ENCODE measurements at regions not wholly inside any gene's neighbourhood (a gene's known extent, or its start where the extent isn't known, plus 50 kb on each side); places are given as distances from the start of the nearest gene placed in this dataset.

DNA sequence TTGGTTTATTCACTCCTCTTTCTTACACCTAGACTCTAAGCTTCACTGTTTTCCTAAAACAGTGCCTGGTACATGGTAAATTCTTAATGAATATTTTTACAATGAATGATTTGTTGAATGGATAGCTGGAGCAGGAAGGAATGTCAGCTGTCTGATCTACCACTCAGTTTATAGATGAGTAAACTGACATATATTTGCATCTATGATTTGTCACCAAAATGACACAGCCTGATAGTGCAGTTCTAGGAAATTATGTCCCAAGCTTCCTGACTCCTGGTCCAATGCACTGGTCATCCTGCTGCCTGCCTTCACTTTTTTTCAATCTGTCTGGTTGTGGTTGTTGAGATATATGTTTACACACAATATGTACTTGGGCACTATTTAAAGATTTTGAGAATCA is 651.7 kb upstream of the WWC1 start:
- DNase-seq, result no peak
- H3K27ac ChIP-seq, result no peak overlapping the region
- in situ Hi-C loops (cut with MboI; ENCODE audit: low sequenced_read_pairs in 4 of 4) (no loop called here), intact Hi-C loops (cut with DNase I; ENCODE audit: low total_unique reads) (no loop called here)
- TF ChIP-seq, protein P1, sequence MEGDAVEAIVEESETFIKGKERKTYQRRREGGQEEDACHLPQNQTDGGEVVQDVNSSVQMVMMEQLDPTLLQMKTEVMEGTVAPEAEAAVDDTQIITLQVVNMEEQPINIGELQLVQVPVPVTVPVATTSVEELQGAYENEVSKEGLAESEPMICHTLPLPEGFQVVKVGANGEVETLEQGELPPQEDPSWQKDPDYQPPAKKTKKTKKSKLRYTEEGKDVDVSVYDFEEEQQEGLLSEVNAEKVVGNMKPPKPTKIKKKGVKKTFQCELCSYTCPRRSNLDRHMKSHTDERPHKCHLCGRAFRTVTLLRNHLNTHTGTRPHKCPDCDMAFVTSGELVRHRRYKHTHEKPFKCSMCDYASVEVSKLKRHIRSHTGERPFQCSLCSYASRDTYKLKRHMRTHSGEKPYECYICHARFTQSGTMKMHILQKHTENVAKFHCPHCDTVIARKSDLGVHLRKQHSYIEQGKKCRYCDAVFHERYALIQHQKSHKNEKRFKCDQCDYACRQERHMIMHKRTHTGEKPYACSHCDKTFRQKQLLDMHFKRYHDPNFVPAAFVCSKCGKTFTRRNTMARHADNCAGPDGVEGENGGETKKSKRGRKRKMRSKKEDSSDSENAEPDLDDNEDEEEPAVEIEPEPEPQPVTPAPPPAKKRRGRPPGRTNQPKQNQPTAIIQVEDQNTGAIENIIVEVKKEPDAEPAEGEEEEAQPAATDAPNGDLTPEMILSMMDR (IDR thresholded peaks at IDR 0.05 in 4 of 5, conservative IDR thresholded peaks at IDR 0.05 in 1 of 5), result no peak
- no peak for TF ChIP-seq POLR2A (IDR thresholded peaks at IDR 0.05)
- no peaks in the 10 kb centered on the region for H3K27me3 ChIP-seq
- no peaks in the 10 kb centered on the region for H3K36me3 ChIP-seq
- H3K9me3 ChIP-seq, result no peaks in the 10 kb centered on the region
- no peak for ATAC-seq
- H3K4me3 ChIP-seq, result no peak overlapping the region
- H3K4me1 ChIP-seq, result no peaks in the 10 kb centered on the region

DNA sequence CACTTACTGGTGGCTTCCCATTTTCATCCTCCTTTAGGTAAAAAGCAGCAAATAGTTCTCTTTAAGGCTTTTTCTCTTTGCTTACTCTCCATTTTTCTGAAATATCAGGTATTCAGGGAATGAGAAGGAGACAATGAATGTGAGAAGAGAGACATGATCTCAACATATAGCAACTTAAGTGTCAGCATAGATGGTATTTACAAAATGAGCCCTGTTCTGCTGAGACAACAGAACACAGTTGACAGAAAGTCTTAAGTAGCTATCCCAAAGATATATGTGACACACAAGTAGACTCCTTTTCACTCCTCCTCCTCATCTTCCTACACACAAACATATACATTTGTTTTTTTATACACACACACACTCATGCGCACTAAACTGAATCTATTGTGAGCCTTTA is 649.3 kb upstream of the WWC1 start:
- no peak overlapping the region for H3K4me3 ChIP-seq
- no peaks in the 10 kb centered on the region for H3K27me3 ChIP-seq
- H3K27ac ChIP-seq, result no peak overlapping the region
- H3K36me3 ChIP-seq, result no peaks in the 10 kb centered on the region
- no peaks in the 10 kb centered on the region for H3K9me3 ChIP-seq
- in situ Hi-C loops (cut with MboI; ENCODE audit: low sequenced_read_pairs in 4 of 4) (no loop called here), intact Hi-C loops (cut with DNase I; ENCODE audit: low total_unique reads) (no loop called here)
- TF ChIP-seq POLR2A (IDR thresholded peaks at IDR 0.05), result no peak
- TF ChIP-seq, protein P1 (IDR thresholded peaks at IDR 0.05 in 4 of 5, conservative IDR thresholded peaks at IDR 0.05 in 1 of 5), result no peak
- DNase-seq (no peak), ATAC-seq (no peak)
- H3K4me1 ChIP-seq, result no peaks in the 10 kb centered on the region

DNA sequence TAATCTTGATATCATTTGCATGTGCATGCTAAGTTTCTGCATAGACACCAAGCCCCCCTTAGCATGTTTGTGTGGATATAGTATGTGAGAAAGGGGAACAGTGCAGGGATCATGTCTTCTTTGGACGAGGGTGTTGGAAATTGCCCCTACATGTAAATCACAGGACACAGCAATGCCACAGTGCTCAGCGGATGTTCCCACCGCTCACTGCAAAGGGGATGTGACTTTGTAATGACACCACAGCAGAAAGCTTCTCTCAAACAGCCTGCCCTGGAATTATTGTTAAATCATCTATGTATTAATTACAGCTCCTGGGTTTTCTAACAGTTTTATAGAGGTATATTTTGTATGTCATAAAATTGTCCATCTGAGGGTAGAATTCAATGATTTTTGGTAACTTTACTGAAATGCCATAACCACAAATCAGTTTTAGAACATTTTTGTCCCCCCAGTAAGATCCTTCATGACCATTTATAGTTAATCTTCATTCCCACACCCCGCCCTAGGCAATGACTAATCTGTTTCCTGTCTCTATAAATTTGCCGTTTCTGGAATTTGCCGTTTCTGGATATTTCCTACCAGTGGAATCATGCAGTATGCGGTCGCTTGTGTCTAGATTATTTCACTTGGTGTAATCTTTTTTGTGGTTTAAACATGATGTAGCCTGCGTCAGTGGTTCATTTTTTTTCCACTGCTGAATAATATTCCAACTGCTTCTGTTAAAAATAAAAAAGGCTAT is 648.5 kb upstream of the WWC1 start:
- TF ChIP-seq POLR2A (IDR thresholded peaks at IDR 0.05), result no peak
- TF ChIP-seq, protein P1 (IDR thresholded peaks at IDR 0.05 in 4 of 5, conservative IDR thresholded peaks at IDR 0.05 in 1 of 5), result no peak
- ATAC-seq (no peak), DNase-seq (no peak)
- H3K9me3 ChIP-seq, result no peaks in the 10 kb centered on the region
- H3K4me1 ChIP-seq, result no peaks in the 10 kb centered on the region
- in situ Hi-C loops (cut with MboI; ENCODE audit: low sequenced_read_pairs in 4 of 4) (no loop called here), intact Hi-C loops (cut with DNase I; ENCODE audit: low total_unique reads) (no loop called here)
- no peaks in the 10 kb centered on the region for H3K36me3 ChIP-seq
- H3K27ac ChIP-seq, result no peak overlapping the region
- no peak overlapping the region for H3K4me3 ChIP-seq
- H3K27me3 ChIP-seq, result no peaks in the 10 kb centered on the region

DNA sequence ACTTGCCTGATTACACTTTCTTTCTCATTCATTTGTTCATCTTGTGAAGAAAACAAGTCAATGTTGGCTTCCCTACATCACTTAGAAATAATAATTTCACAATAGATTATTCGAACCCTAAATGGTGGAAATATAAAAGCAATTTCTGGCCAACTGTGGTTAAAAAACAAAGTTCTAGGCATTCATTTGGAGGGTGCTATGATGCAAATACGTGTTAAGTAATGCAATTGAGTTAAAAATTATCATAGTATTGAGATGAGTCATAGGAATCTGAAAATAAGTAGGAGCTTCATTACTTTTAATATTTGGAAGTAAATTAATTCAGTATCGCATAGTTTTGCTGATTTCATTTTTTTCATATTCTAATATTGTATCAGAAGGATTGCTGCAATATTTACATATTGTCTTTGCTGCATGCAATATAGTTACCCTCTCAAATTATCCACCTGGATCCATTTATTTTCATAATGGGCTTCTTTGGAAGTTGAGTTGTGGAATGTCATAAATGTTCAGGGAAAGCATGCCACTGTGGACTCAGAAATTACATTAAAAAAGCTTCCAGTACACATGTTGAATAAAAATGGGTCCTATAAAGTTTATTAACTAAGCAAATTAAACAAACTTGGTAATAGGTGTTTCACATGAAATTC is 647.7 kb upstream of the WWC1 start:
- TF ChIP-seq POLR2A (IDR thresholded peaks at IDR 0.05), result no peak
- TF ChIP-seq, protein P1 (IDR thresholded peaks at IDR 0.05 in 4 of 5, conservative IDR thresholded peaks at IDR 0.05 in 1 of 5), result no peak
- ATAC-seq (no peak), DNase-seq (no peak)
- in situ Hi-C loops (cut with MboI; ENCODE audit: low sequenced_read_pairs in 4 of 4), result no loop called here
- Histone ChIP-seq H3K9me3 (no peaks in the 10 kb centered on the region), H3K36me3 (no peaks in the 10 kb centered on the region), H3K27me3 (no peaks in the 10 kb centered on the region), H3K4me3 (no peak overlapping the region), H3K4me1 (no peaks in the 10 kb centered on the region), H3K27ac (no peak overlapping the region)
- intact Hi-C loops (cut with DNase I; ENCODE audit: low total_unique reads), result no loop called here

Measured in gastrocnemius medialis (tissue), 4 donors.